ENCODE measurements at regions not wholly inside any gene's neighbourhood (a gene's known extent, or its start where the extent isn't known, plus 50 kb on each side); places are given as distances from the start of the nearest gene placed in this dataset.

- ChIA-PET CTCF (no interaction called here), POLR2A (ENCODE audit: low non-redundant PET) (no interaction called here)
- H3K27ac ChIP-seq, result no peak overlapping the region
- TF ChIP-seq CTCF (conservative IDR thresholded peaks at IDR 0.05; ENCODE audit: low read depth), result no peak
- DNase-seq (ENCODE audit: low spot score), result no peak
Measured at GRCh38 chr3:661356-661755, 431.5 kb upstream of the CNTN6 start.

- DNase-seq (ENCODE audit: low spot score), result no peak
- ChIA-PET POLR2A (ENCODE audit: low non-redundant PET) (no interaction called here), CTCF (no interaction called here)
- H3K27ac ChIP-seq, result no peak overlapping the region
- no peak for TF ChIP-seq CTCF (conservative IDR thresholded peaks at IDR 0.05; ENCODE audit: low read depth)
Measured at GRCh38 chr3:674116-674515, 418.7 kb upstream of the CNTN6 start.

GRCh38 chr3:675846-676245 is 417.0 kb upstream of the CNTN6 start:
- no peak for TF ChIP-seq CTCF (conservative IDR thresholded peaks at IDR 0.05; ENCODE audit: low read depth)
- DNase-seq (ENCODE audit: low spot score), result no peak
- ChIA-PET CTCF (no interaction called here), POLR2A (ENCODE audit: low non-redundant PET) (no interaction called here)
- H3K27ac ChIP-seq, result no peak overlapping the region

GRCh38 chr3:683770-684169 is 409.1 kb upstream of the CNTN6 start:
- no peak for DNase-seq (ENCODE audit: low spot score)
- TF ChIP-seq CTCF (conservative IDR thresholded peaks at IDR 0.05; ENCODE audit: low read depth), result no peak
- H3K27ac ChIP-seq, result no peak overlapping the region
- POLR2A ChIA-PET (ENCODE audit: low non-redundant PET), result no interaction called here
- CTCF ChIA-PET, result no interaction called here

GRCh38 chr3:690770-691169 is 402.1 kb upstream of the CNTN6 start:
- DNase-seq (ENCODE audit: low spot score), result no peak
- no peak for TF ChIP-seq CTCF (conservative IDR thresholded peaks at IDR 0.05; ENCODE audit: low read depth)
- POLR2A ChIA-PET (ENCODE audit: low non-redundant PET), result no interaction called here
- H3K27ac ChIP-seq, result no peak overlapping the region
- CTCF ChIA-PET, result no interaction called here

GRCh38 chr3:700514-700913 is 392.3 kb upstream of the CNTN6 start:
- ChIA-PET CTCF (no interaction called here), POLR2A (ENCODE audit: low non-redundant PET) (no interaction called here)
- H3K27ac ChIP-seq, result no peak overlapping the region
- no peak for DNase-seq (ENCODE audit: low spot score)
- no peak for TF ChIP-seq CTCF (conservative IDR thresholded peaks at IDR 0.05; ENCODE audit: low read depth)

GRCh38 chr3:707041-707440 is 385.8 kb upstream of the CNTN6 start:
- ChIA-PET POLR2A (ENCODE audit: low non-redundant PET) (no interaction called here), CTCF (no interaction called here)
- TF ChIP-seq CTCF (conservative IDR thresholded peaks at IDR 0.05; ENCODE audit: low read depth), result no peak
- H3K27ac ChIP-seq, result no peak overlapping the region
- no peak for DNase-seq (ENCODE audit: low spot score)
